ACC112 (cell line): ENCODE measurements at regions not wholly inside any gene's neighbourhood (a gene's known extent, or its start where the extent isn't known, plus 50 kb on each side); places are given as distances from the start of the nearest gene placed in this dataset.
"Not testable (repeated sequence)": the region's sequence is repeated elsewhere in the genome, so short reads cannot be mapped to it uniquely, and the experiment has no call there.

ENCODE experiments used
- H2AFZ ChIP-seq: fragments of 200-600 bp; sonication (generic); one replicate; pipeline ENCODE4 v1.6.0; 2017; ENCODE audit warnings: antibody characterized with exemption, low read length; ENCODE audit not compliant: unreplicated experiment
- H3K27ac ChIP-seq: fragments of 200-600 bp; sonication (generic); 2 replicates; pipeline ENCODE4 v1.5.1; 2014; ENCODE audit warnings: low read depth, mild to moderate bottlenecking, antibody characterized with exemption, low read length, moderate library complexity
- H3K27me3 ChIP-seq: fragments of 200-600 bp; sonication (generic); 2 replicates; pipeline ENCODE4 v1.6.1; 2014; ENCODE audit warnings: mild to moderate bottlenecking, antibody characterized with exemption, low read length, moderate library complexity, mixed read lengths; ENCODE audit not compliant: insufficient read depth
- H3K36me3 ChIP-seq: fragments of 200-600 bp; sonication (generic); 2 replicates; pipeline ENCODE4 v1.6.1; 2016; ENCODE audit warnings: mild to moderate bottlenecking, antibody characterized with exemption, low read length, moderate library complexity, mixed read lengths; ENCODE audit not compliant: insufficient read depth
- H3K4me1 ChIP-seq: fragments of 200-600 bp; sonication (generic); one replicate; pipeline ENCODE4 v1.6.1; 2016; ENCODE audit warnings: low read length, mixed read lengths; ENCODE audit not compliant: insufficient read depth, unreplicated experiment, control insufficient read depth
- H3K4me3 ChIP-seq: fragments of 200-600 bp; sonication (generic); 2 replicates; pipeline ENCODE4 v1.5.1; 2014; ENCODE audit warnings: mild to moderate bottlenecking, low read depth, low read length
- H3K79me2 ChIP-seq: fragments of 200-600 bp; sonication (generic); one replicate; pipeline ENCODE4 v1.6.0; 2016; ENCODE audit warnings: low read length; ENCODE audit not compliant: control insufficient read depth, unreplicated experiment, insufficient read depth

- Histone ChIP-seq H3K27ac (no peak overlapping the region), H3K4me3 (no peak overlapping the region), H3K27me3 (no peaks in the 10 kb centered on the region), H3K79me2 (no peaks in the 10 kb centered on the region), H3K36me3 (no peaks in the 10 kb centered on the region), H3K4me1 (peaks cover 10% of the 10 kb centered on the region), H2AFZ (no peak overlapping the region)
These were observed 123.9 kb upstream of the SLC13A1 start for GRCh38 chr7:123323689-123324088.

GRCh38 chr7:123321578-123321977, 121.8 kb upstream of the SLC13A1 start:
- not testable (repeated sequence) for H3K4me3 ChIP-seq, H3K27me3 ChIP-seq, H3K4me1 ChIP-seq, H3K27ac ChIP-seq, H2AFZ ChIP-seq, H3K79me2 ChIP-seq, H3K36me3 ChIP-seq

- no peaks in the 10 kb centered on the region for H3K79me2 ChIP-seq
- no peaks in the 10 kb centered on the region for H3K36me3 ChIP-seq
- no peaks in the 10 kb centered on the region for H3K4me1 ChIP-seq
- H3K27ac ChIP-seq = no peak overlapping the region
- no peaks in the 10 kb centered on the region for H3K27me3 ChIP-seq
- no peak overlapping the region for H2AFZ ChIP-seq
- no peak overlapping the region for H3K4me3 ChIP-seq
These were observed 120.1 kb upstream of the SLC13A1 start for GRCh38 chr7:123319911-123320310.

GRCh38 chr7:123314886-123315285, 115.1 kb upstream of the SLC13A1 start:
- Histone ChIP-seq H3K27ac (no peak overlapping the region), H3K4me3 (no peak overlapping the region), H3K27me3 (no peaks in the 10 kb centered on the region), H3K79me2 (no peaks in the 10 kb centered on the region), H2AFZ (no peak overlapping the region), H3K36me3 (no peaks in the 10 kb centered on the region), H3K4me1 (no peaks in the 10 kb centered on the region)

GRCh38 chr7:123308254-123308951, 108.6 kb upstream of the SLC13A1 start:
- no peaks in the 10 kb centered on the region for H3K36me3 ChIP-seq
- H3K27me3 ChIP-seq = no peaks in the 10 kb centered on the region
- no peak overlapping the region for H3K4me3 ChIP-seq
- H3K4me1 ChIP-seq = no peaks in the 10 kb centered on the region
- no peak overlapping the region for H2AFZ ChIP-seq
- no peaks in the 10 kb centered on the region for H3K79me2 ChIP-seq
- H3K27ac ChIP-seq = no peak overlapping the region

DNA sequence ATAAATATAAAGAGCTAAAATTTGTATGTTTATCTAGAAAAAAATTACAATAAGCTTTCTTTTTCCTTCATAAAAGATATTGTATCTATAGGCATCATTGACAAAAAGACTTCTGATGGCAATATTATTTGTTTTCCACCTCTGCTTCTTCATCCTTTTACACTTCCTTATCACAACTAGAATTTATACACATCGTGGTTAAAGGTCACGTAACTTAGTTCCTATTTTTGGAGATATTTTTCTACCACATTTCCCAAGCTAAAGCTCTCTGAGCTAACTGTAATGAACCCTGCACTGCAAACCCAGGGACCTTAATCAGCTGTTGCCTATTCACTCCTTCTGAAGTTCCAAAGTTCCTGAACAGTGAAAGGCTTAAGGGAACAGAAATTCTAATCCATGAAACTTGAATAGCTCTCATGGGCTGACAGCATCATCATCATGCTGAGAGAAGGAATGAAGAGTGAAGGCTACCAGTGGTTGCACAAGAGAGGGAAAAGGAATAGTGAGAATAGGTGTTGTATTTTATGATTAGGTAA, 106.1 kb upstream of the SLC13A1 start:
- no peak overlapping the region for H3K27ac ChIP-seq
- H3K79me2 ChIP-seq = no peaks in the 10 kb centered on the region
- H3K4me3 ChIP-seq = no peak overlapping the region
- H3K4me1 ChIP-seq = no peaks in the 10 kb centered on the region
- H3K27me3 ChIP-seq = no peaks in the 10 kb centered on the region
- no peak overlapping the region for H2AFZ ChIP-seq
- H3K36me3 ChIP-seq = no peaks in the 10 kb centered on the region

GRCh38 chr7:123303926-123304325, 104.2 kb upstream of the SLC13A1 start:
- no peaks in the 10 kb centered on the region for H3K79me2 ChIP-seq
- no peak overlapping the region for H3K27ac ChIP-seq
- no peaks in the 10 kb centered on the region for H3K27me3 ChIP-seq
- H3K4me3 ChIP-seq = no peak overlapping the region
- H2AFZ ChIP-seq = no peak overlapping the region
- no peaks in the 10 kb centered on the region for H3K4me1 ChIP-seq
- no peaks in the 10 kb centered on the region for H3K36me3 ChIP-seq

DNA sequence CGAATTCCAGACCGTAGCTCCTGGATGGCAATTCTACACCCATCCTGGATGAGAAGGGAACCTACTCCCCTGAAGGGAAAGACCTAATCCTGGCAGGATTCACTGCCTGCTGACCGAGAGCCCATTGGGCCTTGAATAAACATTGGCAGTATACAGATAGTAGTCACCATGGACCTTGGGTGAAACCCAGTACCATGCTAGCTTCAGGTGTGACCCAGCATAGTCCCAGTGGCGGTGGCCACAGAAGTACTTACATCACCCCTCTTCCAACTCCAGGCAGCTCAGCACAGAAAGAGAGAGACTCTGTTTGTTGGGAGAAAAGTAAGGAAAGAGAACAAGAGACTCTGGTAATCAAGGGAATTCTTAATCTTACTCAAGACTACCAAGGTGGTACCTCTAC, 97.2 kb upstream of the SLC13A1 start:
- Histone ChIP-seq H3K27me3 (no peaks in the 10 kb centered on the region), H3K36me3 (no peaks in the 10 kb centered on the region), H3K4me3 (no peak overlapping the region), H3K27ac (no peak overlapping the region), H3K4me1 (no peaks in the 10 kb centered on the region), H3K79me2 (no peaks in the 10 kb centered on the region), H2AFZ (no peak overlapping the region)

DNA sequence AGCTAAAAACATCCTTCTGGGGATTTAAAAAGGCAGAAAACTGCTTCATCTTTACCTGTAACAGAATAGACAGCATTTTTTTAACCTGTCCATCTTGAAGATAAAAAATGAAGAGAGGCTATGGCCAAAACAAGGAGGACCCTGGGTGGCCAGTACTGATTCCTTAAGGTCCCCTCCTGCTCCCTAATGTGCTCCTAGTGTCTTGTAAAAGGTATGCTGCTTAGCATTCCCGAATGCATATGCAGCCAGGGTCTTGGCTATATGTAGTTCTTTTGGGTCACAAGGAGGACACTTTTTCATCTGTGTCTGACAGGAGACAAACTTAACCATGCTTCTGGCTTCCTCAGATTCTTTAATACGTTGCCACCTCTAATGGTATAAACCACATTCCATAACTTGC, 93.9 kb upstream of the SLC13A1 start:
- Histone ChIP-seq H3K79me2 (no peaks in the 10 kb centered on the region), H3K27ac (no peak overlapping the region), H3K27me3 (no peaks in the 10 kb centered on the region), H3K36me3 (no peaks in the 10 kb centered on the region), H3K4me1 (no peaks in the 10 kb centered on the region), H3K4me3 (no peak overlapping the region), H2AFZ (no peak overlapping the region)

- Histone ChIP-seq H3K36me3 (0 out of 2 replicates have a peak, but pooled peaks cover 4% of the 10 kb centered on the region), H2AFZ (no peak overlapping the region), H3K4me1 (no peaks in the 10 kb centered on the region), H3K79me2 (no peaks in the 10 kb centered on the region), H3K27ac (no peak overlapping the region), H3K27me3 (no peaks in the 10 kb centered on the region), H3K4me3 (no peak overlapping the region)
These were observed 92.5 kb upstream of the SLC13A1 start for GRCh38 chr7:123292227-123292626.

DNA sequence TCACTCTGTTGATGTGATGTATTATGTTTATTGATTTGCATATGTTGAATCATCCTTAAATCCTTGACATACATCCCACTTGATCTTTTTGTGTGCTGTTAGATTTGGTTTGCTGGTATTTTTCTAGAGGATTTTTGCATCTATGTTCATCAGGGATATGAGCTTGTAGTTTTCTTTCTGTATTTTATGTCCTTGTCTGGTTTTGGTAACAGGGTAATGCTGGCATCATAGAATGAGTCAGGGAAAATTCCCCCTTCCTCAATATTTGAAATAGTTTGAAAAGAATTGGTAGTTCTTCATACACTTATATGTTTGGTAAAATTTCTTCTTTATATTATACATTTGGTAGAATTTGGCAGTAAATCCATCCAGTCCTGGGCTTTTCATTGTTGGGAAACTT, 89.4 kb upstream of the SLC13A1 start:
- Histone ChIP-seq H3K27ac (no peak overlapping the region), H3K4me3 (no peak overlapping the region), H3K4me1 (no peaks in the 10 kb centered on the region), H2AFZ (no peak overlapping the region), H3K79me2 (no peaks in the 10 kb centered on the region), H3K36me3 (0 out of 2 replicates have a peak, but pooled peaks cover 4% of the 10 kb centered on the region), H3K27me3 (no peaks in the 10 kb centered on the region)
